ENCODE measurements at regions not wholly inside any gene's neighbourhood (a gene's known extent, or its start where the extent isn't known, plus 50 kb on each side); places are given as distances from the start of the nearest gene placed in this dataset.

DNA sequence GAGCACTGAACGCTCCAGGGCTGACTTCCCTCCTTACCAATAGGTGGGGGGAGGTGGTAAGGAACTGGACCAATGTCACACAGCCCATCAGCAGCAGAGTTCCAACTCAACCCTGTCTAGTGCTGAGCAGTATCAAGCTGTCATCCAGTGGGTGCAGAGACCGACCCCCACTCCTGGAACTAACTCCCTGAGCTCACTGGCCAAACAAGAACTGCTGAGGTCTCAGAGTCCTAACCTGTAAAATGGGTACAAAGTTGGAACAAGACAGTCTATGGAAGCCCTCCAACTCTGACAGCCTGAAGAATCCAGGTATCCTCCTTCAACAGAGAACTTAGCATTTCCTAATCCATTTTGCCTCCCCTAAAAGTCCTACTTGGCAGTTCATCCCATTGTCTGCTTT, 91.1 kb upstream of the CLMN start:
- no peak for DNase-seq (ENCODE audit: low read depth)

DNA sequence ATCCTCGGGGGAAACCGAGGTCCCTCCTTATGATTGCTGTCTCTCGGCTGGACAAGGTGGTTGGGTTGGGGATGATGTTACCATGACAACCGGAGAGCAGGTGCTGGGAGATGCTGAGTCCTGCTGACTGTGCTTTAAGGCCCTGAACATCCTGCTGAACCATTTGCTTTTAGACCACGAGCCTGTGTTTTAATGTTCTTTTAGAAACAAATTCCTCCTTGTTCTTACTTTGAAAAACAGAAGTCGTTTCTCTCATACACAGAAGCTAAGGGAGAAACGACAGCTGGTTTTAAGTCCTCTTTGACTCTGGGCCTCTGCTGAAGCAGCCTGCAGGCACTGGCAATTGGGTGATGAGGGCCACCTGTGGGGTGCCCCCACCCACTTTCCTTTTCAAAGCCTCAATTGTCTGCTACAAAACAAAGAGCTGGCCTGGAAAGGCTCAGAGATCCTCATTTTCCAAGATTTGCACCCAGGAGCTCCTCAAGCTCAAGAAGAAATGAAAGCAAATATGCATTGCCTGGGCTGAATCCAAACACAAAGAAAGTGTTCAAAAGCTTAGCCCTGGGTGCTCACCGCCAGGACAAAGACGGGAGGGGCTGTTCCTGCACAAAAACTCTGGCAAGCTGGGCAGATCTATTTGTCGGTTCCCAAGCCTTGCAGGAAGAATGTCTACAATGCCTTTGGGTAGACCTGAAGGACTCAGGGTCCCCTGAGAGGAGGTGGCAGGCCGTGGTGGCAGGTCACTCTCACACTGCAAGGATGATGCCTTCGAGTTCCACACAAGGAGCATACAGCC, 90.0 kb upstream of the CLMN start:
- no peak for DNase-seq (ENCODE audit: low read depth)

DNA sequence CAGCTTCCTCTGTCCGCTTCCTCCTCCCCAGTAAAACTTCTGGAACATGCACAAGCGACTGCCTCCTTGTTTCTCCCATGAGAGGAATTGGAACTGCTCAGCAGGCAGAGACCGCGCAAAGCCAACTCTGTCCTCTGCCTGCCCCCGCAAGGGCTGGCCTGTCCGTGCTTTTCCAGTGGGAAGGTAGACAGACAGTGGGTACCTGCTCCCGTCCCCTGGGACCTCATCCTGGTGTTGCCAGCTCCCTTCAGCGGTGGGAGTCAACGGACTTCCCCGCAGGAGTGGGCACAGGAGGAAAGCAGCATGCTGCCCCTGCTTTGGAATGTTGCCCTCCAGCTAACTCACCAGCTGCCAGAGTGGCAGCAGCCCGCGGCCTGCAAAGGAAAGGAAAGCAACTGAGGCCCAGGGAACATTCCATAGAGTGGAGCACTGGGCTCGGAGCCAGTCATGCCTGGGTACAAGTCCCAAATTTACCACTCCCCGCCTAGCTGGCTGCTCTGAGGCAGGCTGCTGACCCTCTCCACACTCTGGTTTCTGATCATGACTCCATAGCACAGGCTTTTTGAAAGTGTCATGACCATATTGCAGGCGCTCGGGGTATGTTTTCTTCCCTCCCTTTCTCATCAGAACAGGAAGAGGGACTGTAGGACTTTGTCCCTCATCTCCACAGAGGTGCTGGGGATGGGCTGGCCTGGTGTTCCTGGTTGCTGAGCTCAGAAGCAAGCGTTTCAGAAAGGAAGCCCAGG, 89.2 kb upstream of the CLMN start:
- no peak for DNase-seq (ENCODE audit: low read depth)

- no peak for DNase-seq (ENCODE audit: low read depth)
These were observed 87.6 kb upstream of the CLMN start for GRCh38 chr14:95407354-95407753.

- DNase-seq (ENCODE audit: low read depth): no peak
These were observed 87.1 kb upstream of the CLMN start for GRCh38 chr14:95406756-95407277.

- DNase-seq (ENCODE audit: low read depth): no peak
These were observed 84.9 kb upstream of the CLMN start for GRCh38 chr14:95404583-95404982.

GRCh38 chr14:95402578-95402977, 82.9 kb upstream of the CLMN start:
- no peak for DNase-seq (ENCODE audit: low read depth)

DNA sequence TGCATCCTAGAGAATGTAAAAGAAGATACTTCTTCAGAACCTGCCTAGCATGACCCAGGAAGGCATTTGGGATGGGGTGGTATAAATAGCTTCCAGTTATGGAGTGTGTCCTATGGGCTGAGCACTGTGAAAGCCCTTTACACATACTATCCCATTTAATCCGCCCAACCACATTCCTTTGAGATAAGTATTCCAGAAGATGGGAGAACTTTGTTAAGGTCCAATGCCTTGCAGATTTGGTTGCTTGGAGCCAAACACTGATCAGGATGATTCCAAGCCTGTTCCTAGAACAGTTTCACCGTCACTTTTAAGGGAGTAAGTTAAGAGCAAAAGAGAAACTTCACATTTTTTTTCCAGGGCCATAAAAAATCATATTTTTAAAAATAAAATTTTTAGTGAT, 82.5 kb upstream of the CLMN start:
- no peak for DNase-seq (ENCODE audit: low read depth)

DNA sequence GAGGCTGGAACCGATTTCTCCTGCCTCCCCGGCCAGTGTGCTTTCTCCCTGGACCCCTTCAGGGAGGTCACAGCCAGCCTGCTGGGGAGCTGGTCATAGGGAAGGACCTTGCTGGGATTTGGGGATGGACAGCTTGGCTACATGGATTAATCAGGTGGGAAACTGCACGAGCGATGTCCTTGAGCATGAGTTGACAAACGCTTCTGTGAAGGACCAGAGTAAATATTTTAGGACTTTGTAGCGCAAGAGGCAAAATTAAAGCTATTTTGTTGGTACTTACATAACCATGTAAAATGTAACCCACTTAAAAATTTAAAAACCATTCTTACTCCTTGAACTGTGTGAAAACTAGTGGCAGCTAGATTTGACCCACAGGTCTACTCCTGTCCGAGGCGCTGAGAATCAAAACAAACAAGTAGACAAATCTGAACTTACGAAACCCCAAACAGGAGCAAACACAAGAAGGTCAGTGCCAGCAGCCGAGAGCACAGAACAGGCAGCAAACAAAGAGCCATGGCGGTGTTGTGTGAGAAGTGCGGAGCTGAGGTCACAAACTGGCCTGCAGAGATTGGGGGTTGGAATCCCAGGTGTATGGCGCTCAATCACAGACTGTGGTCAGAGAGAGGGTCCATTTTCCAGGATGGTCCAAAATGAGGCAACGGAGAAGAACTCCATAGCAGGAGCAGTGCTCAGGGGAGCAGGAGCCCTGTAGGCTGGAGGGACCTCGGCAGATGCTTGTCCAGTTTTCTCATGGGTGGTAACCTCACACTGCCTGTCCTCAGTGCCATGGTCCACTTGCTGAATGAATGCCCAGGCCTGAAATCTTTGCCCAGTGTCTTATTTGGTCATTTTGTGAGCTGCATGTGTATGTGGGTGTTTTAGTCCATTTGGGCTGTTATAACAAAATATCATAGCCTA, 79.2 kb upstream of the CLMN start:
- DNase-seq (ENCODE audit: low read depth): no peak

DNA sequence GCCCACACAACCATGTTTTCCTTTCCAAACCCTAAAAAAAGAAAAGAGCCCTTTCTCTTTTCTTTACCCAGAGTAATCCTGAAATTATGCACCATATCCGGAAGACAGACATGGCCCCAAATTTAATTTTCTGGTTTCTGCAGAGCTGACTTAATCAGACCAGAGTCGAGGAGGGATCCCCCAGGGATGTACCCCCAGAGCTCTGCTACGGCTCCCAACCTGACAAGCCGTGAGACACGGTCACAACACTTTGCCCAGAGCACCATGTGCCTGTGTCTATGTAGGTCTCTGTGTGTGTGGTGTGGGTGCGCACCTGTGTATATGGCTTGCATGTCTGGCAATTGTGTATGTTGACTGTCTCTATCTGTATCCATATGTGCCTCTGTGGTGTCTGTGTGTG, 77.6 kb upstream of the CLMN start:
- DNase-seq (ENCODE audit: low read depth): no peak

GRCh38 chr14:95396221-95396620, 76.5 kb upstream of the CLMN start:
- no peak for DNase-seq (ENCODE audit: low read depth)

DNA sequence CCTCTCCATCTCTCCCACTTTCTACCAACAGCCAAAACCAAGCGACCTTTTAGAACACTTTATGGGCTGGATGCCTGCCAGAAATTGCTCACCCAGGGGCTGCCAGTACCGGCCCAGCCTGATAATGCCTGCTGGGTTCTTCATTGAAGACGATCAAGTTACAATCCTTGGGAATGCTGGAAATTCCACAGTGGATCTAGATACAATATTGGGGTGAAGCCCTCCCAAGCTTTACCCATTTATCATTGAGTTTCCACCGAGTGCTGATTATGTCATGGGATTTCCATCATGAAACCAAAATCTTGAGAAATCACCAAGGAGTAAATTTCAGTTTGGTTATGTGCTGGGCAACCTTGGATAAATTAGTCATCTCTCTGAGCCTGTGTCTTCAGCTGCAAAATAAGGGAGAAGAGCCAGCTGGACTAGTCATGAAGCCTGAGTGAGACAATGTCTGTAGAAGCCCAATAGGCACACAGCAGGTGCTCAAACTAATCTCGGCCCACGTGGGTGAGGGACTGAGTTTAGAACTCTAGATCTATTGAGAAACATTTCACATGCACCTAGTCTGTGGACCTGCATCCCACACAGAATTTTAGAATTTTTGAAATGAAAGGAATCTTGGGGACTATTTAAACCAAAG, 75.5 kb upstream of the CLMN start:
- no peak for DNase-seq (ENCODE audit: low read depth)

GRCh38 chr14:95394297-95395097, 74.8 kb upstream of the CLMN start:
- no peak for DNase-seq (ENCODE audit: low read depth)

GRCh38 chr14:95392841-95393240, 73.1 kb upstream of the CLMN start:
- DNase-seq (ENCODE audit: low read depth): no peak

DNA sequence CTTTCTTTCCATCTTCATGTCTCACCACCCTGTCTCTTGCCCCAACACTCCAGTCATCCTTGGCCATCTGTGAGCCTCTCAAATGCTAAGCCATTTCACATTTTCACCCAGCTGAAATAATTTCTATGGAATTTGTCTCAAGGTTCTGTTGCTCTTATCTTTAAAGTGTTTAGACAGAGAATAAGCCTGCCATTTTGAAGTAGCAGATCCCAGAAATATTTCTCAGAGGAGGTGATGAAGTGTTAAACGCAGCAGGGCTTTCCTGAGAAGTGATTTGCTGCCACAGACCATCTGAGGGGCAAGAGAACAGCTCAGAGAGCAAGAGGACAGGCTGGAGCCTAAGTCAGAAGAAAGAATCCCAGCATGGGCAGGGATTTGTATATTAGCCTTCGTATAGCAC, 71.6 kb upstream of the CLMN start:
- no peak for DNase-seq (ENCODE audit: low read depth)

- no peak for DNase-seq (ENCODE audit: low read depth)
These were observed 69.8 kb upstream of the CLMN start for GRCh38 chr14:95389471-95390011.

- DNase-seq (ENCODE audit: low read depth): no peak
These were observed 69.0 kb upstream of the CLMN start for GRCh38 chr14:95388699-95389098.

DNA sequence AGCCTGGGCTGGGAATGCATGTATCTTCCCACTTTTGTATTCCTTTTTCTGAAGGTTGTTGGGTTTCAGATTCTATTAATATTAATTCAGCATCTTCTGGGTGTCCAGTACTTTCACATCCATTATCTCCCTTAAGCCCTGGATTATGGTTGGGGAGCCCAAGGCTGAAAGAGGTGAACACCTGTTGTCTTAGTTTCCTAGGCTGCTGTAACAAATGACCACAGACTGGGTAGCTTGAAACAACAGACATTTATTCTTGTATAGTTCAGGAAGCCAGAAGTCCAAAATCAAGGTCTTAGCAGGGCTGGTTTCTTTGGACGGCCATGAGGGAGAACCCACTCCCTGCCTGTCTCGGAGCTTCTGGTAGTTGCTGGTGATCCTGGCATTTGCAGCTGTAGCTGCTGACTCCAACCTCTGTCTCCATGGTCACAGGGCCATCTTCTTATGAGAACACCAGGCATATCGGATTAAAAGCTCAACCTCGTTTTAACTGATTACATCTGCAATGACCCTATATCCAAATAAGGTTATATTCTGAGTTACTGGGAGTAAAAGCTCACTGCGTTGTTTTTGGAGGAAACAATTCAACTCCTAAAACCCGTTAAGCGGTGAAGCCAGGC, 68.2 kb upstream of the CLMN start:
- no peak for DNase-seq (ENCODE audit: low read depth)

DNA sequence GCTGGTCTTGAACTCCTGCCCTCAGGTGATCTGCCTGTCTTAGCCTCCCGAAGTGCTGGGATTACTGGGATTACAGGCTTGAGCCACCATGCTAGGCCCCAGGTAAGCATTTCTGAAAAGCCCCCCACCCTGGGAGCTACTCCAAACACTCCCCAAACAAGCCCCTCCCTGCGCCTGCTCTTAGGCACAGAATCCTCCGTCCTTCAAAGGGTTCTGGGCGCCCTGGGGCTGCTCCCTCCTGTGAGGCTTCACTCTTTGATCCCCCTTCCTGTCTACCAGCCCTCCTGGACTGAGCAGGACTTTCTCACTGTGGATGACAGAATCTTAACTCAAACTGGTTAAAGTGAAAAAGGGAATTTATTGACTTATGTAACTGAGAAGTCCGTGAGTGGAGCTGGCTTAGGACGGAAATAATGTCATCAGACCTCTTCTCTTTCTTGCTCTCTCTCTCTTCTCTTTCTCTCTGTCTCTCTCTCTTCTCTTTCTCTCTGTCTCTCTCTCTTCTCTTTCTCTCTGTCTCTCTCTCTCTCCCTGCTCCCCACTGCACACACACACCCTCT, 66.9 kb upstream of the CLMN start:
- no peak for DNase-seq (ENCODE audit: low read depth)

DNA sequence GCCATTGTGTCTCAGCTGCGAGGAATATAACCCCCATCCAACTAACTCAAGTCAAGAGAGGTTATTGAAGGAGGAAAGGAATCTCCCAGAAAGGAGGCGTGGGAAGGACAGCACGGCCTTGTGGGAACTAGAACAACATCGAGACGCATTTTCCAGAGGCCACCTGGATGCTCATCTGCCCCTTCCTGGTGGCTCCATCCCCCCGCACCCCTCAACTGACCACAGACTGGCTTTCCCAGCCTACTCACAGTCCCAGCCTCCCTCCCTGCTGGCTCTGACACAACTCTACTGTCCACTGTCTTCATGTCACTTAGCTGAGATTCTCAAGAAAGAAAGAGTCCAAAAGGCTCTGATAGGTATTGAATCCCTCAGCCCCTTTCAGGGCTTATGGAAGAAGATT, 66.0 kb upstream of the CLMN start:
- no peak for DNase-seq (ENCODE audit: low read depth)

All from activated T-cell treated with anti-CD3 and anti-CD28 coated beads for 24 hours (primary cell).